ENCODE measurements at regions not wholly inside any gene's neighbourhood (a gene's known extent, or its start where the extent isn't known, plus 50 kb on each side); places are given as distances from the start of the nearest gene placed in this dataset.

GRCh38 chr15:36066757-36067156 lies 512.7 kb upstream of the CDIN1 start:
- Mint-ChIP-seq H3K4me1 (ENCODE audit: low read depth) (no peaks in the 10 kb centered on the region), H3K4me3 (no peak overlapping the region), H3K36me3 (ENCODE audit: insufficient read depth in 2 of 2) (no peaks in the 10 kb centered on the region), H3K27ac (no peak overlapping the region), H3K9me3 (peaks cover 1 to 2% of the 10 kb centered on the region in 2 donors), H3K27me3 (ENCODE audit: low read depth) (no peaks in the 10 kb centered on the region)
- DNase-seq (no peak), ATAC-seq (replicated peaks in 1 of 2) (no peak)

- DNase-seq (no peak), ATAC-seq (replicated peaks in 1 of 2) (no peak)
- Mint-ChIP-seq H3K36me3 (ENCODE audit: insufficient read depth in 2 of 2) (no peaks in the 10 kb centered on the region), H3K9me3 (peaks cover 1 to 2% of the 10 kb centered on the region in 2 donors), H3K27ac (no peak overlapping the region), H3K4me1 (ENCODE audit: low read depth) (no peaks in the 10 kb centered on the region), H3K4me3 (no peak overlapping the region), H3K27me3 (ENCODE audit: low read depth) (no peaks in the 10 kb centered on the region)
These were observed 511.7 kb upstream of the CDIN1 start for GRCh38 chr15:36067483-36068274.

GRCh38 chr15:36075333-36075732 lies 504.1 kb upstream of the CDIN1 start:
- no peak for DNase-seq
- Mint-ChIP-seq H3K9me3 (peaks cover 4 to 7% of the 10 kb centered on the region in 2 donors), H3K36me3 (ENCODE audit: insufficient read depth in 2 of 2) (peaks cover 0 to 2% of the 10 kb centered on the region in 2 donors), H3K4me3 (no peak overlapping the region), H3K27me3 (ENCODE audit: low read depth) (no peaks in the 10 kb centered on the region), H3K4me1 (ENCODE audit: low read depth) (no peaks in the 10 kb centered on the region), H3K27ac (no peak overlapping the region)
- no peak for ATAC-seq (replicated peaks in 1 of 2)

- Mint-ChIP-seq H3K27me3 (ENCODE audit: low read depth) (no peaks in the 10 kb centered on the region), H3K4me1 (ENCODE audit: low read depth) (no peaks in the 10 kb centered on the region), H3K9me3 (peaks cover 8 to 10% of the 10 kb centered on the region in 2 donors), H3K4me3 (no peak overlapping the region), H3K36me3 (ENCODE audit: insufficient read depth in 2 of 2) (peaks cover 1 to 2% of the 10 kb centered on the region in 2 donors), H3K27ac (no peak overlapping the region)
- no peak for DNase-seq
- no peak for ATAC-seq (replicated peaks in 1 of 2)
These were observed 500.4 kb upstream of the CDIN1 start for GRCh38 chr15:36079021-36079420.

- ATAC-seq (replicated peaks in 1 of 2): no peak
- peaks cover 1 to 2% of the 10 kb centered on the region in 2 donors for H3K36me3 Mint-ChIP-seq (ENCODE audit: insufficient read depth in 2 of 2)
- no peak overlapping the region for H3K27ac Mint-ChIP-seq
- no peaks in the 10 kb centered on the region for H3K27me3 Mint-ChIP-seq (ENCODE audit: low read depth)
- H3K4me1 Mint-ChIP-seq (ENCODE audit: low read depth): no peaks in the 10 kb centered on the region
- no peak overlapping the region for H3K4me3 Mint-ChIP-seq
- H3K9me3 Mint-ChIP-seq: peaks cover 8 to 10% of the 10 kb centered on the region in 2 donors
- DNase-seq: no peak
These were observed 498.7 kb upstream of the CDIN1 start for GRCh38 chr15:36080759-36081158.

- Mint-ChIP-seq H3K4me1 (ENCODE audit: low read depth) (no peaks in the 10 kb centered on the region), H3K4me3 (no peak overlapping the region), H3K36me3 (ENCODE audit: insufficient read depth in 2 of 2) (no peaks in the 10 kb centered on the region), H3K27ac (no peak overlapping the region), H3K27me3 (ENCODE audit: low read depth) (no peaks in the 10 kb centered on the region), H3K9me3 (peaks cover 2 to 8% of the 10 kb centered on the region in 2 donors)
- ATAC-seq (replicated peaks in 1 of 2) (no peak), DNase-seq (no peak)
These were observed 489.0 kb upstream of the CDIN1 start for GRCh38 chr15:36090286-36090946.

- H3K9me3 Mint-ChIP-seq: peaks cover 3 to 5% of the 10 kb centered on the region in 2 donors
- no peak for DNase-seq
- no peaks in the 10 kb centered on the region for H3K4me1 Mint-ChIP-seq (ENCODE audit: low read depth)
- no peak for ATAC-seq (replicated peaks in 1 of 2)
- H3K27me3 Mint-ChIP-seq (ENCODE audit: low read depth): no peaks in the 10 kb centered on the region
- no peak overlapping the region for H3K4me3 Mint-ChIP-seq
- H3K36me3 Mint-ChIP-seq (ENCODE audit: insufficient read depth in 2 of 2): no peaks in the 10 kb centered on the region
- H3K27ac Mint-ChIP-seq: no peak overlapping the region
These were observed 472.6 kb upstream of the CDIN1 start for GRCh38 chr15:36106640-36107335.

- Mint-ChIP-seq H3K4me3 (no peak overlapping the region), H3K36me3 (ENCODE audit: insufficient read depth in 2 of 2) (no peaks in the 10 kb centered on the region), H3K9me3 (peaks cover 3 to 5% of the 10 kb centered on the region in 2 donors), H3K27ac (no peak overlapping the region), H3K4me1 (ENCODE audit: low read depth) (no peaks in the 10 kb centered on the region), H3K27me3 (ENCODE audit: low read depth) (no peaks in the 10 kb centered on the region)
- no peak for DNase-seq
- ATAC-seq (replicated peaks in 1 of 2): no peak
These were observed 470.9 kb upstream of the CDIN1 start for GRCh38 chr15:36108541-36108940.

GRCh38 chr15:36109943-36110658 lies 469.3 kb upstream of the CDIN1 start:
- Mint-ChIP-seq H3K27ac (no peak overlapping the region), H3K9me3 (peaks cover 0 to 5% of the 10 kb centered on the region in 2 donors), H3K36me3 (ENCODE audit: insufficient read depth in 2 of 2) (no peaks in the 10 kb centered on the region), H3K4me3 (no peak overlapping the region), H3K4me1 (ENCODE audit: low read depth) (no peaks in the 10 kb centered on the region), H3K27me3 (ENCODE audit: low read depth) (no peaks in the 10 kb centered on the region)
- DNase-seq (no peak), ATAC-seq (replicated peaks in 1 of 2) (no peak)

GRCh38 chr15:36110659-36110993 lies 468.8 kb upstream of the CDIN1 start:
- H3K4me3 Mint-ChIP-seq: no peak overlapping the region
- peaks cover 0 to 5% of the 10 kb centered on the region in 2 donors for H3K9me3 Mint-ChIP-seq
- DNase-seq: no peak
- no peak overlapping the region for H3K27ac Mint-ChIP-seq
- ATAC-seq (replicated peaks in 1 of 2): no peak
- no peaks in the 10 kb centered on the region for H3K36me3 Mint-ChIP-seq (ENCODE audit: insufficient read depth in 2 of 2)
- H3K4me1 Mint-ChIP-seq (ENCODE audit: low read depth): no peaks in the 10 kb centered on the region
- H3K27me3 Mint-ChIP-seq (ENCODE audit: low read depth): no peaks in the 10 kb centered on the region

GRCh38 chr15:36117296-36117787 lies 462.1 kb upstream of the CDIN1 start:
- Mint-ChIP-seq H3K4me3 (no peak overlapping the region), H3K36me3 (ENCODE audit: insufficient read depth in 2 of 2) (no peaks in the 10 kb centered on the region), H3K9me3 (peaks cover 0 to 3% of the 10 kb centered on the region in 2 donors), H3K27ac (no peak overlapping the region), H3K27me3 (ENCODE audit: low read depth) (no peaks in the 10 kb centered on the region), H3K4me1 (ENCODE audit: low read depth) (no peaks in the 10 kb centered on the region)
- DNase-seq (no peak), ATAC-seq (replicated peaks in 1 of 2) (no peak)

GRCh38 chr15:36126194-36126593 lies 453.2 kb upstream of the CDIN1 start:
- Mint-ChIP-seq H3K4me3 (no peak overlapping the region), H3K36me3 (ENCODE audit: insufficient read depth in 2 of 2) (no peaks in the 10 kb centered on the region), H3K27ac (no peak overlapping the region), H3K27me3 (ENCODE audit: low read depth) (no peaks in the 10 kb centered on the region), H3K4me1 (ENCODE audit: low read depth) (no peaks in the 10 kb centered on the region), H3K9me3 (peaks cover 5% of the 10 kb centered on the region in 2 donors)
- ATAC-seq (replicated peaks in 1 of 2): no peak
- no peak for DNase-seq
